LNCAP (cell line): ENCODE measurements at regions not wholly inside any gene's neighbourhood (a gene's known extent, or its start where the extent isn't known, plus 50 kb on each side); places are given as distances from the start of the nearest gene placed in this dataset.
A peak's percentile ranks its signal among the peaks of the same experiment; 100 is the strongest.

Source experiments
- TF ChIP-seq, protein P1 (sequence below): fragments of 450-650 bp; IDR thresholded peaks from 2 replicates; pipeline ENCODE4 v1.5.1; 2017; ENCODE audit warnings: mild to moderate bottlenecking

DNA sequence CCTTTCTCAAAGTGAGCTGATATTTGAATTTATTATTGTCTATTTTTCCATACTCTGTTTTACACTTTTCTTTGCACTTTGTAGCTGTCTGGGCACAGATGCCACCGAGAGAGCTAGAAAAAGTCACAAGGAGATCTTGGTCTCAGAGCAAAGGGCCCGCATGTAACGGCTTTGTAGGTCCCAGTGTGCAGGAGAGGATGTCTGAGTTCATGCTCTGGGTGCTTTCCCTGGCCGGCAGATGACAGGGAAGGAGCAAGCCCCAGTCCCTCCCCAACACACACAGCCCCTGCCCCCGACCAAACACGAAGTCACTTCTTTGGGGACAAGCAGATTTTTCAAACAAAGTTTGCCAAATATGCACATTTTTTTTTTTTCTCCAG is 55.8 kb downstream of the SMIM38 start:
- TF ChIP-seq, protein P1, sequence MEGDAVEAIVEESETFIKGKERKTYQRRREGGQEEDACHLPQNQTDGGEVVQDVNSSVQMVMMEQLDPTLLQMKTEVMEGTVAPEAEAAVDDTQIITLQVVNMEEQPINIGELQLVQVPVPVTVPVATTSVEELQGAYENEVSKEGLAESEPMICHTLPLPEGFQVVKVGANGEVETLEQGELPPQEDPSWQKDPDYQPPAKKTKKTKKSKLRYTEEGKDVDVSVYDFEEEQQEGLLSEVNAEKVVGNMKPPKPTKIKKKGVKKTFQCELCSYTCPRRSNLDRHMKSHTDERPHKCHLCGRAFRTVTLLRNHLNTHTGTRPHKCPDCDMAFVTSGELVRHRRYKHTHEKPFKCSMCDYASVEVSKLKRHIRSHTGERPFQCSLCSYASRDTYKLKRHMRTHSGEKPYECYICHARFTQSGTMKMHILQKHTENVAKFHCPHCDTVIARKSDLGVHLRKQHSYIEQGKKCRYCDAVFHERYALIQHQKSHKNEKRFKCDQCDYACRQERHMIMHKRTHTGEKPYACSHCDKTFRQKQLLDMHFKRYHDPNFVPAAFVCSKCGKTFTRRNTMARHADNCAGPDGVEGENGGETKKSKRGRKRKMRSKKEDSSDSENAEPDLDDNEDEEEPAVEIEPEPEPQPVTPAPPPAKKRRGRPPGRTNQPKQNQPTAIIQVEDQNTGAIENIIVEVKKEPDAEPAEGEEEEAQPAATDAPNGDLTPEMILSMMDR: no peak

DNA sequence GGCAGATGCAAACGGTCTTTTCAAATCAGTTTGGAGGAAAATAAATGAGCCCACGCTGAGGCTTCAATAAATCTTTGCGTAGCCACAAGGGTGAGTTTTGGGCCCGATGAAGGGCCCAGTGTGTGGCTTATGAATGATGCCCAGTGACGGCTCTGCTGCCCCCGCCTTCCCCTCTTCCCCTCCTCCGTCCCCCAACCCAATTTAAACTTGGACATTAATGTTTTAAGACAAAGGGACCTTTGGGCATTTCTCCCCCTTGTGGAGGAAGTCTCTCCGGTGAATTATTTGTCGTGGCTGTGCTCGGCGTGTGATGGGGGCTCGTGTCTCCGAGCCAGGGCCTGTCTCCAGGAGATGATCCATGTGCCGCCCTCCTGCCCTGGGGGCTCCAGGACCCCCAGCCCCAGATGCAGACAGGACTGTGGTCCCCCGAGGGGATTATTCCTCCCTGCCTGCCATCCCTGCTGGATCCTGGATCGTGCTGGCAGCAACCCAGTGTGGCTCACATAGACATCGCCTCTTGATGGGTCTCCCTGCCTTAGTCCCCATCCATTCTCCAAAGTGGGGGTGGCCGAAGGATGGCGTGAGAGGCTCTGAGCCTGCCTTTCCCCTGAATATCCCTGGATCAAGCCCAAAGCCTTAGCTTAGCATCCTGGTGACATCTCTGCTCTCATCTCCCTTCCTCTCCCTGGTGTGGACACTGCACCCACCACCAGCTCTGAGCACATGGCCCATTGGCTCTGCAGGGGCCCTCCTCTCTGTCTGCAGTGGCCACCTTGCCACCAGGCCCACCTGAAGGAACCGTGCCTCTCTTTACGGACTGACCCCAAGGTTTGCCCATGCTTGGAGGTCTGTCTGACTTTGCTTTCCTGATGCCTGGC is 56.4 kb downstream of the SMIM38 start:
- TF ChIP-seq, protein P1: 0 out of 2 replicates have a peak, but pooled peaks have one; percentile 14

DNA sequence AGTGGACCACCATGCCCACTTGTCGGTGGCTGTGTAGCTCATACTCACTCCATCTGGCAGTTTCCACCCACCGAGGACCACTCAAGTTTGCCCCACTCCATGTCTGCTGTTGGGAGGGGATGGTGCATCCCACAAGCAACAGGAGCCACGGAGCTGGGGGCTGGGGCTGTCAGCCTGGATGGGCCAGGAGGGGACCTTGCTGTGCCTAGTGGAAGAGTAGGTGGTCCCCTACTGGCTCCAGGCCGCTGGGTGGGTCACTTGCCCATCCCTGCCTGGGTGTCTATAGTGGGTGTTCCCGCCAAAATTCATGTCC is 57.0 kb downstream of the SMIM38 start:
- TF ChIP-seq, protein P1: no peak

DNA sequence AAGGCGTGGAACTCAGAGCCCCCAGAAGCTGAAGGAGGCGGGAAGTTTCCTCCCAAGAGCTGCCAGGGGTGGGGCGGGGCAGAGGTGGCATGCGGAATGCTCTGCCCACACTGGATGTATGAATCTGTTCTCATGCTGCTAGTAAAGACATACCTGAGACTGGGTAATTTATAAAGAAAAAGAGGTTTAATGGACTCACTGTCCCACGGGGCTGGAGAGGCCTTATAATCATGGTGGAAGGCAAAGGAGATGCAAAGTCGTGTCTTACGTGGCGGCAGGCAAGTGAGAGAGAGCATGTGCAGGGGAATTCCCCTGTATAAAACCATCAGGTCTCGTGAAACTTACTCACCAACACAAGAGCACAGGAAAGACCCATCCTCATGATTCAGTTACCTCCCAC is 57.6 kb downstream of the SMIM38 start:
- TF ChIP-seq, protein P1: no peak

DNA sequence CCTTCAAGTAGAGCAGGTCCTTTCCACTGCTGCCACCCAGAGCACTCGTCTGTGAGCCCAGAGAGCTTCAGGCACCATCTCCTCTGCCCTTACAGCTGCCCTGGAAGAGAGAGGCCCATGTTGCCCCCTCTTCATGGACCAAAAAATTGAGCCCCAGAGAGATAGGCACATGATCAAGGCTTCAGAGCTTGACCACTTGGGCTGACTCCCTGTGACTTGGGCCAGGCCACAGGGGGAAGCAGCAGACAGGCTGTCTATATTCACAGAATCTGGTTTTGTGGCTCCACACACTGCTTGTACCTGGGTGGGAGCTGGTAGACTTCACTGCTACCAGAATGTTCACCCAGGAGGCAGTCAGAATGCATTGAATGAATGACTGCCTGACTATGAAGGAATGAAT is 58.2 kb downstream of the SMIM38 start:
- TF ChIP-seq, protein P1: no peak

DNA sequence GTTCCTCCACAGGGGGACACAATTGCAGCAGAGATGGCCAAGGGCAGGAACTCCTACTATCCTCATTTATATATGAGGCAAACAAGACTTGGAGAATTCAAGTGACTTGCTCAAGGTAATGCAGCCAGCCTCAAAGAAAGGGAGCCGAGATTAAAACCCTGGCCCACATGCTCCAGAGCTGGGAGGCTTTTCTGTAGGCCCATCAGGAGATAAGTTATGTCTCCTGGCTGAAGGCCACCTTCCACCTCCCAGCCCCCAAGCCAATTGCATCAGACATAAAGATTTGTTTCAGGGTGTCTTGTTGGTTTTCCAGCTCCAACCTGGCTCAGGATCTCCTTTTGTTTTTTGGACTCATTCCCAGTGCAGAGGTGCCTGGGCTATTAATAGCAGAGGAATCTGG is 59.5 kb downstream of the SMIM38 start:
- TF ChIP-seq, protein P1: no peak

DNA sequence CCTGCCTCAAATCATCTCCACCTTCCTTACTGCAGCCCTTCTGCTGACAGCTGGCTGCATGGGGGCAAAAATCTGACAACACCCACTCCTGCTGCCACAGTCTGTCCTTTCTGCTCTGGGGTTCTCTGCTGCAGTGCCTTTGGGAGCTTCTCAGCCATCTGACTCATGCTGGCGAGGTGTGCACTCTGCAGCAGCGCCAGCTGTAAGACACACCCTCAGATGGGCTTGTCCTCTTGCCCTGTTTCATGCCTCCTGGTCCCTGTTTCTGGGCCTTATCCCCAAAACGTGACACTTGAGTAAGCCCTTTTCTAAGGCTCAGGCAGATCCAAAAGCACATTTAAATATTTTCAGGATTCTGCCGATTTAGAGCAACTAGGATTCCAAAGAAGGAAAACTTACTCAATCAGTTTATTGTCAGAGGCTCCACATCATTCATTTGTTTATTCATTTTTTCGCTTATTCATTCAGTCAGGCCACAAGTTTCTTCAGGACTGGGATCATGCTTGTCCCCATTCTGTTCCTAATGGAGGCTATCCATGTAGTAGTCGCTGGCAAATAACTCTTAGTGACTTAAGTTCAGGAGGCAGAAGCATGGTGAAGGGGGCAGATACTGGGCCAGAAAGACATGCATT is 60.2 kb downstream of the SMIM38 start:
- TF ChIP-seq, protein P1: no peak
